22Rv1 (cell line): ENCODE measurements at regions not wholly inside any gene's neighbourhood (a gene's known extent, or its start where the extent isn't known, plus 50 kb on each side); places are given as distances from the start of the nearest gene placed in this dataset.

Source experiments
- H3K27ac ChIP-seq: fragments of 450-650 bp; 2 replicates; pipeline ENCODE4 v1.5.1; 2017
- ZFX ChIP-seq: fragments of 450-650 bp; IDR thresholded peaks from 2 replicates; pipeline ENCODE4 v1.6.1; 2017; ENCODE audit warnings: antibody characterized with exemption, borderline replicate concordance
- TF ChIP-seq, protein P1 (sequence below): fragments of 450-650 bp; IDR thresholded peaks from 2 replicates; pipeline ENCODE4 v1.5.1; 2017; ENCODE audit warnings: mild to moderate bottlenecking

DNA sequence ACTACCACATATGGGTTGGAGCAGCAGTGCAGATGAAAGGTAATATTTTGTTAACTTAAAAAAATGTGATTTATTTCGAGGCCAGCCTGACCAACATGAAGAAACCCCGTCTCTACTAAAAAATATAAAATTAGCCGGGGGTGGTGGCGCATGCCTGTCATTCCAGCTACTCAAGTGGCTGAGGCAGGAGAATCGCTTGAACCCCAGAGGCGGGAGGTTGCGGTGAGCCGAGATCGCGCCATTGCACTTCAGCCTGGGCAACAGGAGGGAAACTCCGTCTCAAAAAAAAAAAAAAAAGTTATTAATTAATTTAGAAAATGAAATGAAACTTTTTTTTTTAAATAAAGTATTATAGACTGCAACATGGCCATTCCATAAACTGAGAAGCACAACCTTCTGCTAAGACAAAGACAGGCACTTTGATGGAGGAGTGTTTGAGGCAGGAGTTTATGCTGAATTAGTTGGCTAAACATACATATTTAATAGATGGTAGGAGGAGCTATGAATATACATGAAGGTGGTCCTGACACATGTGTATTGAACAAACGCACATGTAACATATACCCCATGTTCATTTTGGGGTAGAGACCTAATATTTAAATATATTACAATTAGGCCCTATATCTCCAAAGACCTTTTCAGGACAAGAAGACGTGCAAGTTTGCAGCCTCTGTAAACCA is 1485.3 kb upstream of the MIR17HG start:
- no peak overlapping the region for H3K27ac ChIP-seq
- TF ChIP-seq ZFX, result no peak
- TF ChIP-seq, protein P1, sequence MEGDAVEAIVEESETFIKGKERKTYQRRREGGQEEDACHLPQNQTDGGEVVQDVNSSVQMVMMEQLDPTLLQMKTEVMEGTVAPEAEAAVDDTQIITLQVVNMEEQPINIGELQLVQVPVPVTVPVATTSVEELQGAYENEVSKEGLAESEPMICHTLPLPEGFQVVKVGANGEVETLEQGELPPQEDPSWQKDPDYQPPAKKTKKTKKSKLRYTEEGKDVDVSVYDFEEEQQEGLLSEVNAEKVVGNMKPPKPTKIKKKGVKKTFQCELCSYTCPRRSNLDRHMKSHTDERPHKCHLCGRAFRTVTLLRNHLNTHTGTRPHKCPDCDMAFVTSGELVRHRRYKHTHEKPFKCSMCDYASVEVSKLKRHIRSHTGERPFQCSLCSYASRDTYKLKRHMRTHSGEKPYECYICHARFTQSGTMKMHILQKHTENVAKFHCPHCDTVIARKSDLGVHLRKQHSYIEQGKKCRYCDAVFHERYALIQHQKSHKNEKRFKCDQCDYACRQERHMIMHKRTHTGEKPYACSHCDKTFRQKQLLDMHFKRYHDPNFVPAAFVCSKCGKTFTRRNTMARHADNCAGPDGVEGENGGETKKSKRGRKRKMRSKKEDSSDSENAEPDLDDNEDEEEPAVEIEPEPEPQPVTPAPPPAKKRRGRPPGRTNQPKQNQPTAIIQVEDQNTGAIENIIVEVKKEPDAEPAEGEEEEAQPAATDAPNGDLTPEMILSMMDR, result no peak

DNA sequence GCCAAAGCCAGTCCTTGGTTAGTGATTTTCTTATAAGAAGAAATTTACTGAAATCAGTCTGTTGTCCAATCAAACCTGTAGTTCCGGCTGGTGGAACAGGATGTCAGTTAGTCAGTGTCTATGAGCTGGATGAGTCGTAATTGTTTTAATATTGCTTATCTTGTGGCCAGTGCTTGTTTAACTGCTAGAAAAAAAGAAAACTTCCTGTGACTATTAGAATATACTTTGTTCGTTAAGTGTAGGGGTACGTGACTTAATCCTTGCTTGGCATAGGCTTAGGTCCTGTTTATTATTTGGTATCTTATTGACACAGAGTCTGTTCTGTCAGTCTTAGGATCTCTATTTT is 1484.8 kb upstream of the MIR17HG start:
- TF ChIP-seq ZFX, result no peak
- TF ChIP-seq, protein P1, result no peak
- no peak overlapping the region for H3K27ac ChIP-seq

DNA sequence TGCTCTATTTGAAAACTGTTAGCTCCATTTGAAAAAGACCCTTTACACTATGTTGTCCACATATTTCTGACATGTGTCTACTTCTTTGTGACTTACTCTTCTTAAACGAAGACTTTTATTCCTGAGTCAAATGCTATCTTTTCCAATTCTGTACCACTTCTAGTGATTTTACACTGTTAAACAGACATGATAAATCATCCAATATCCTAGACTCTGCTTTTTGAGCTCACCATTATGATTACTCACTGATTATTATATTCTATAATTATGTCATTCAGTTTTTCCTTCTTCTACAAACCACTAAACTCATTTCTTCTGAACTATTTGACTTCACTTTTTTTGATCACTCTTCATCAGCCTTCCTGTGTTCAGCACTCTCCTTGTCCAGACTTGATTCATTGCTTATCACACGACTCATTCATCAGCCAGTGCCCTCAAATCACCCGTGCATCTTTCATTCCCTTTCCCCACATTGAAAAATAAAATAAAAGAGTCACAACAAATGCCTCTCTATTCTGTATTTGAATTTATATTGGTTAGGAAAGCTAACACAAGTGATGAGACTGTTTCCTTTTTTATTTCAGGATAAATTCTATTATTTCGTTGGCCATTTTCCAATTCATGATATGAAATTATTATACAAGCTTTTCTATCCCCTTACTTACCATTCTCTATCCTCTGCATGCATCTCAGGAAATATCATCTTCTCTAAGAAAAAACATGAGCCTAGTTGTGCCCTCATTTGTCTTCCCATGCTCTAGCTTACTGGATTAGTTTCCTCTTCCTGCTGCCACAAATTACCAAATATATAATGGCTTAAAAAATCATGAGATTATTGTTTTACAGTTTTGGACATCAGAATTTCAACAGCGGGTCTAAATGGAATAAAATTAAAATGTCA is 1482.1 kb upstream of the MIR17HG start:
- H3K27ac ChIP-seq, result no peak overlapping the region
- no peak for TF ChIP-seq ZFX
- TF ChIP-seq, protein P1, result no peak

DNA sequence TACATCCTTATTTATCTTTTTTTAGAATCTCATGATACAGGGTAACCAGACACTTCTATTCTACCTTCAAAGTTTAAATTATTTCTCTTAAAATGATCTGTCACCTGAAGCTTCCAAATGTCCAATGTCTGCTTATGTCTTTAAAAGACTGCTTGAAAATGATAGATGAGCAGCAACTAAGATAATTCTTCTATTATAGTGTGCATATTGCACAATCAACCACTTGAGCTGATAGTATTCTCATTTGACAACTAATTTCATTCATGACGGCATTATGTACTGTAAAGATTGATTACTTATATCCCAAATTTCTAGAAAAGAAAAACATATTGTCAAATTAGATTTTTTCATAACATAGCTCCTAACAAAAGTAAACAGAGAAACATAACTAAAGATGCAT is 1478.2 kb upstream of the MIR17HG start:
- TF ChIP-seq, protein P1, result no peak
- no peak for TF ChIP-seq ZFX
- H3K27ac ChIP-seq, result no peak overlapping the region

DNA sequence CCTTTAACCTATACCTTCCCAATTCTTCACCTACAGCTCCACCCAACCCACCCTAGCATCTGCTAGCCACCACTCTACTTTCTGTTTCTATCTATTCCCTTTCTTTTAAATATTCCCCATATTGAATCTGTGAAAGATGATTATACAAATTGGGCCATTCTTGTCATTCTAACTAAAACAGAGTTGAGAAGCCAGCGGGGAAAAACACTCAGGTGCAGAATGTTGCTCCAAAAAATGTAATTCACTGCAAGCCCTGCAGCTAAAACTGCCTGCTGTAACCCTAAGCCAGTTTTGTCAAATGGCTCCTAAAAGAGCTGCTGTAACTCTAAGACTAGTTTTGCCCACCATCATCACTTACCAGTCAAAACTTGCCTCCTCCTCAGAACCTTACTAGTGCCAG is 1468.6 kb upstream of the MIR17HG start:
- TF ChIP-seq ZFX, result no peak
- TF ChIP-seq, protein P1, result no peak
- H3K27ac ChIP-seq, result no peak overlapping the region

DNA sequence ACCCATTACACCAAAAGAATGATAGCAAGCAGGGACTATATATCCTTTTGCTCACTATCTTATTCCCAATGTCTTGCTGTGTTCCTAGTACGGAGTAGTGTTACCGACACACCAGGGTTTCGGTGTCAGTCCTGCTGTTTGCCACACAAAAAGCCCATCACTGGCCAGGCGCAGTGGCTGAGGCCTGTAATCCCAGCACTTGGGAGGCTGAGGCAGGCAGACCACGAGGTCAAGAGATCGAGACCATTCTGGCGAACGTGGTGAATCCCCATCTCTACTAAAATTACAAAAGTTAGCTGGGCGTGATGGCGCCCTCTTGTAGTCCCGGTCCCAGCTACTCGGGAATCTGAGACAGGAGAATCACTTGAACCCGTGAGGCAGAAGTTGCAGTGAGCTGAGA is 1467.3 kb upstream of the MIR17HG start:
- TF ChIP-seq, protein P1, result no peak
- TF ChIP-seq ZFX, result no peak
- H3K27ac ChIP-seq, result no peak overlapping the region

DNA sequence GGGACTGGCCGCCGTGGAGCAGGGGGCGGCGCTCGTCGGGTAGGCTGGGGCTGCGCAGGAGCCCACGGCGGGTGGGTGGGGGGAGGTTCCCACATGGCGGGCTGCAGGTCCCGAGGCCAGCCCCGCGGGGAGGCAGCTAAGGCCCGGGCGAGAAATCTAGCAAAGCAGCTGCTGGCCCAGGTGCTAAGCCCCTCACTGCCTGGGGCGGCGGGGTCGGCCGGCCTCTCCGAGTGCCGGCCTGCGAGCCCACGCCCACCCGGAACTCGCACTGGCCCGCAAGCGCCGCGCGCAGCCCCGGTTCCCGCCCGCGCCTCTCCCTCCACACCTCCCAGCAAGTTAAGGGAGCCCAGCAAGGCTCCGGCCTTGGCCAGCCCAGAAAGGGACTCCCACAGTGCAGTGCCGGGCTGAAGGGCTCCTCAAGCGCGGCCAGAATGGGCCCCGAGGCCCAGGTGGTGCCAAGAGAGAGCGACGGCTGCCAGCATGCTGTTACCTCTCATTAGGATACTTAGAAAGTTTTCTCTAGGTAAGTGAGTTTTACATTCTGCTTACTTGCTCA is 1463.5 kb upstream of the MIR17HG start:
- H3K27ac ChIP-seq, result no peak overlapping the region
- TF ChIP-seq, protein P1, result no peak
- no peak for TF ChIP-seq ZFX
